ENCODE measurements at regions not wholly inside any gene's neighbourhood (a gene's known extent, or its start where the extent isn't known, plus 50 kb on each side); places are given as distances from the start of the nearest gene placed in this dataset.

DNA sequence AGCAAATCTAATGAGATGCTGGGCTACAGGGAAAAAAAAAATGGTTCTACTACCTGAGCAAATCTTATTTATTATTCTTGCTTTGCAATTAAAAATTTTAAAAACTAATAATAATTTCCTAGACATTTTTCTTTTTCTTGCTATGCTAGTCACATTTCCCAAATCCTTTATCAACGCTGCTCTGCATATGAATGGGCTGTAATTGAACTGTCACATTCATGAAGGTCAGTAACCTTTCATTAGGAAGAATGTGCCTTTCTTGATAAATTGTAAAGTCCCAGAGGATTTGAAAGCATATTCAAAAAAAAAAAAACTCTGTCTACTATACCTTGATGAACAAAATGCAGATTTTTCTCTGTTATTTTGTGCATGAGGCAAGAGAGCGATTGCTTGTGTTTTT, 538.7 kb upstream of the ID4 start:
- CTCF ChIA-PET = no interaction called here
- DNase-seq (ENCODE audit: extremely low spot score) = no peak
- no peak for TF ChIP-seq CTCF (IDR thresholded peaks at IDR 0.05; ENCODE audit: control extremely low read depth, extremely low read depth, low read depth, missing control alignments)
- POLR2A ChIA-PET = no interaction called here

DNA sequence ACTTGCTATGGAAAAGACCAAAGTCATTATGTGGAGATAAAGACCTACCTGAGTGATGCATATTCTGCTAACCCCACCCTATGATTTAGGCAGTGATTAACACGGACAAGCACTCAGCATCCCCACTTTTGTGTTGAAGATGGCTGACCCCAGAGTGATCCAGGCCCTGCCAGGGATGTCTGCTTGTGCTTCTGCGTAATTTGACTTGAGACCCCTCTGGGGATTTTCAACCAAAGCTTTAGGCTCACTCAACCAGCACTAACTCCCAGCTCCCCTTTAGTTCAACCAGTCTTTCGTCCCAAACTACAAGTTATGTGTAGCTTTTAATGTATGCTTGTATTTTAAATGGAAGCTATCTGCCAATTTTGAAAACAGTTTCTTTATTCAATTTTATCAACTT, 538.0 kb upstream of the ID4 start:
- CTCF ChIA-PET = interaction anchor here (1.1 to 1.6 kb wide), 2 partner anchors 28 to 61 kb away, joined by 3 read pairs; no protein-coding TSS in a partner anchor
- POLR2A ChIA-PET = no interaction called here
- TF ChIP-seq CTCF (IDR thresholded peaks at IDR 0.05; ENCODE audit: control extremely low read depth, extremely low read depth, low read depth, missing control alignments) = no peak
- no peak for DNase-seq (ENCODE audit: extremely low spot score)

DNA sequence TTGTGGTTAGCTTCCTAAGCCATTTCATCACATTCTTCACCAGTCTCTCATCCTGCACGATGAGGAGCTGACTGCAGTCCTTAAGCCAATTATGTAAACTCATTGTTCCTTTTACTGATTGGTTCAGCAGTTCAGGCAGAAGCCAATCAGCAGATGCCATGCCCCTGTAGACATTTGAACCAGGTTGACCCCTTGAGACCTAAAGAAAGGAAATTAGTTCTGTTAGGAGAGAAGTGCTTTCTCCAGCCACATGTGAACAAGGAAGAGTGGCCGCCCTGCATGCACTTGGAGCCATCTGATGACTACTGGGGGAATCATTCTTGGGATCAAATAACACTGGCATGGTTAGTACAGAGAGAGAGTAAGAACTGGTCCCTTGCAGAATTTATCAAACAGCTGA, 535.2 kb upstream of the ID4 start:
- DNase-seq (ENCODE audit: extremely low spot score) = no peak
- CTCF ChIA-PET = no interaction called here
- POLR2A ChIA-PET = no interaction called here
- TF ChIP-seq CTCF (IDR thresholded peaks at IDR 0.05; ENCODE audit: control extremely low read depth, extremely low read depth, low read depth, missing control alignments) = no peak

DNA sequence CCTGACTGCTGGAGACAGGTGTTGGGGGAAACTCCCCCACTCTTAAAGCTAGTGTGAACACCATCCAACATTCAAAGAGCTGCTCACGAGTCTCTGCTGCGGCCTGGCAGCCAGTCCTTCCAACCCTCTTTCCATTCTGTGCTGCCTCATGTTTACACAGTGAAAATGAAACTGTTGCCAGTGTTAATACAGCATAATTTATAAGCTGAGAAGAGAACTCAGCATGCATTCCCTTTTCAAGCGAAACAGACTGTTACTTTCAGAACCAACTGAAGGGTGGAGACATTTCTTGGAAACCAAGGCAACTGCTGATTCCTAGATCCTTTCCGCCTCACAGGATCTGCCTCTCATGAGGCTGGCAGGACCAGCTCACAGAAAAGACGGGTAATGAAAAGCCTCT, 533.8 kb upstream of the ID4 start:
- no peak for TF ChIP-seq CTCF (IDR thresholded peaks at IDR 0.05; ENCODE audit: control extremely low read depth, extremely low read depth, low read depth, missing control alignments)
- no peak for DNase-seq (ENCODE audit: extremely low spot score)
- ChIA-PET CTCF (no interaction called here), POLR2A (no interaction called here)

DNA sequence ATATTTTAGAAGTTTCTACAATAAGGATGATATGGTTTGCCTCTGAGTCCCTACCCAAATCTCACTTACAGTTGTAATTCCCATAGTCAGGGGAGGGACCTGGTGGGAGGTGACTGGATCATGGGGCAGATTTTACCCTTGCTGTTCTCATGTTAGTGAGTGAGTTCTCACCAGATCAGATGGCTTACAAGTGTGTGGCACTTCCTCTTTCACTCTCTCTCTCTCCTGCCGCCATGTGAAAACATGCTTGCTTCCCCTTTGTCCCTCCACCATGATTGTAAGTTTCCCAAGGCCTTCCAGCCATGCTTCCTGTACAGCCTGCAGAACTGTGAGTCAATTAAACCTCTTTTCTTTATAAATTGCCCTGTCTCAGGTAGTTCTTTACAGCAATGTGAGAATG, 527.5 kb upstream of the ID4 start:
- ChIA-PET POLR2A (no interaction called here), CTCF (no interaction called here)
- no peak for TF ChIP-seq CTCF (IDR thresholded peaks at IDR 0.05; ENCODE audit: control extremely low read depth, extremely low read depth, low read depth, missing control alignments)

DNA sequence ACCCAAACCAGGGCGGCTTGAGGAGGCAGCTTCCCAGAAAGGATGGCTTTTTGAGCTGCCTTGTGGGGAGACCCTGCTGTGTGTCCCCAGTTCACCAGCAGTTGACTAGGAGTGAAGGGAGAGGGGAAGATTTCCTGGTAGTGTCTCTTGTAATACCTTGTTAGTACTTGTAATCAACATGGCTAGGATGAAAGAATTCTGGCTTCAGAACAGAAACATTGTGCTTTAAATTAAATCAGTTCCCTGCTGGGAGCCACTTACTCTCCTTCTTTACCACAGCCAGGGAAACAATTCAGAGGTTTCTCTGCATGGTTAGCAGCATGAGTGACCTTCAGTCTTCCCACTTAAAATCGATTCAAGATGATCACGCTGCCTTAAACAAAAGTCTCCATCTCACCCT, 525.4 kb upstream of the ID4 start:
- ChIA-PET POLR2A (no interaction called here), CTCF (interaction anchor here (1.3 kb wide), 1 partner anchor 12 kb away, joined by 3 read pairs; no protein-coding TSS in a partner anchor)
- no peak for DNase-seq (ENCODE audit: extremely low spot score)
- TF ChIP-seq CTCF (IDR thresholded peaks at IDR 0.05; ENCODE audit: control extremely low read depth, extremely low read depth, low read depth, missing control alignments) = no peak

More for the DNA sequence above, 527.5 kb upstream of the ID4 start:
- DNase-seq (ENCODE audit: extremely low spot score) = no peak
